HAP-1 (cell line): ENCODE measurements at regions not wholly inside any gene's neighbourhood (a gene's known extent, or its start where the extent isn't known, plus 50 kb on each side); places are given as distances from the start of the nearest gene placed in this dataset.
"Not testable (repeated sequence)": the region's sequence is repeated elsewhere in the genome, so short reads cannot be mapped to it uniquely, and the experiment has no call there.

Source experiments
- DNase-seq, 2 experiments: peaks; one replicate each; pipeline ENCODE4 v3.0.0-alpha.2; 2016 to 2020; ENCODE audit warnings: low spot score in 2 of 2
- H3K27me3 ChIP-seq: fragments of 250-450 bp; sonication (Bioruptor Pico); 2 replicates; pipeline ENCODE4 v1.5.1; 2020; ENCODE audit warnings: low read depth, mild to moderate bottlenecking, moderate library complexity
- H3K36me3 ChIP-seq: fragments of 250-450 bp; sonication (Bioruptor Pico); replicated peaks from 2 replicates; pipeline ENCODE4 v1.5.1; 2020; ENCODE audit warnings: mild to moderate bottlenecking
- H3K4me1 ChIP-seq: fragments of 250-450 bp; sonication (Bioruptor Pico); 2 replicates; pipeline ENCODE4 v1.5.1; 2020; ENCODE audit warnings: mild to moderate bottlenecking
- H3K4me3 ChIP-seq: fragments of 250-450 bp; sonication (Bioruptor Pico); 2 replicates; pipeline ENCODE4 v1.5.1; 2020; ENCODE audit warnings: mild to moderate bottlenecking, moderate library complexity
- H3K9me3 ChIP-seq: fragments of 250-450 bp; sonication (Bioruptor Pico); 2 replicates; pipeline ENCODE4 v1.5.1; 2020; ENCODE audit warnings: mild to moderate bottlenecking, moderate library complexity
- in situ Hi-C: fragments of 300-500 bp; cut with MboI; formaldehyde crosslinking; loops from 3 replicates; pipeline ENCODE4 v1.14.3; 2020; ENCODE audit warnings: low sequenced_read_pairs, inconsistent platforms, mixed read lengths

DNA sequence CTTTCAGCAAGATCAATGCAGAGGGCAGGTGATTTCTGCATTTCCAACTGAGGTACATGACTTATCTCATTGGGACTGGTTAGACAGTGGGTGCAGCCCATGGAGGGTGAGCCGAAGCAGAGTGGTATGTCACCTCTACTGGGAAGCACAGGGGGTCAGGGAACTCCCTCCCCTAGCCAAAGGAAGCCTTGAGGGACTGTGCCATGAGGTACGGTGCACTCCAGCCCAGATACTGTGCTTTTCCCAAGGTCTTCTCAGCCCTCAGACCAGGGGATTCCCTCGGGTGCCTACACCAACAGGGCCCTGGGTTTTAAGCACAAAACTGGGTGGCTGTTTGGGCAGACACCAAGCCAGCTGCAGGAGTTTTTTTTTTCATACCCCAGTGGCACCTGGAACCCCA lies 329.5 kb upstream of the TMEFF2 start:
- H3K4me1 ChIP-seq, DNase-seq, in situ Hi-C loops, H3K27me3 ChIP-seq, H3K9me3 ChIP-seq, H3K4me3 ChIP-seq, H3K36me3 ChIP-seq: not testable (repeated sequence)

DNA sequence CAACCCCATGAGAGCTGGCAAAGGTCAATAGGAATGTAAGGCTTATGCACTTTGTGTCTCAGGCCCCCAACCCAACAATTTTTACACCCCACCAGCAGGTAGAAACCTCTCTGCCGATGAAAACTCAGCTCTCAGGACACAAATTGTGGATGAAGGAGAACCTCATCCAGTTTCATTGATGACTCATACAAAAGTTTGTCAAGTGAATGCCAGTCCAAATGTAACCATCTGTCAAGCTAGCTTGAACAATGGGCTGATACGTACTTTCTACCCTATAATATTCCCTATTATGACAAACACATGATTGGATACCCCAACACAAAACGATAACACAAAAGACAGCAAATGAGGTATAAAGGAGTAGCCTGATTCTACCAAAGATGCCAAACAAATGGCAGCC lies 321.2 kb upstream of the TMEFF2 start:
- Histone ChIP-seq H3K36me3 (no peaks in the 10 kb centered on the region), H3K9me3 (no peaks in the 10 kb centered on the region; the same call in 1 of the 2 replicates), H3K27me3 (no peaks in the 10 kb centered on the region), H3K4me3 (no peak overlapping the region), H3K4me1 (no peaks in the 10 kb centered on the region)
- DNase-seq = no peak
- in situ Hi-C loops = no loop called here

DNA sequence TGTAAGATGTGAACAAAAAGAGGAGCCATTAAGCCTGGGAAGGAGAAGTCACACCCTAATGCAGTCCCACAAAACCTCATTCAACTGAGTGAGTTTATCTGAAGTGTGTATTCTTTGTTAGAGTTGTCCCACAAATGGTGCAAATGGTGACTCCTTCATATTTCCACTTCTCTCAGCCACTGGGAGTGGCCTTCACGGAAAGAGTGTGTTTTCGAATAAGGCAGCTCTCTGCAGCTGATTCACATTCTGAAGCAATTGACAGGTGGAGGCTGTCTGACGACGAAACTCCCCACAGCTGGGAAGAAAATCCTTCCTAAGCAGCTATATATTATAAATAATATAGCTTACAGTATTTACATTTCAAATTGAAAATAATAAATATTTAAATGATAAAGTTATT lies 318.8 kb upstream of the TMEFF2 start:
- Histone ChIP-seq H3K9me3 (no peaks in the 10 kb centered on the region; the same call in 1 of the 2 replicates), H3K4me3 (no peak overlapping the region), H3K36me3 (no peaks in the 10 kb centered on the region), H3K27me3 (no peaks in the 10 kb centered on the region), H3K4me1 (no peaks in the 10 kb centered on the region)
- DNase-seq = no peak
- in situ Hi-C loops = no loop called here

DNA sequence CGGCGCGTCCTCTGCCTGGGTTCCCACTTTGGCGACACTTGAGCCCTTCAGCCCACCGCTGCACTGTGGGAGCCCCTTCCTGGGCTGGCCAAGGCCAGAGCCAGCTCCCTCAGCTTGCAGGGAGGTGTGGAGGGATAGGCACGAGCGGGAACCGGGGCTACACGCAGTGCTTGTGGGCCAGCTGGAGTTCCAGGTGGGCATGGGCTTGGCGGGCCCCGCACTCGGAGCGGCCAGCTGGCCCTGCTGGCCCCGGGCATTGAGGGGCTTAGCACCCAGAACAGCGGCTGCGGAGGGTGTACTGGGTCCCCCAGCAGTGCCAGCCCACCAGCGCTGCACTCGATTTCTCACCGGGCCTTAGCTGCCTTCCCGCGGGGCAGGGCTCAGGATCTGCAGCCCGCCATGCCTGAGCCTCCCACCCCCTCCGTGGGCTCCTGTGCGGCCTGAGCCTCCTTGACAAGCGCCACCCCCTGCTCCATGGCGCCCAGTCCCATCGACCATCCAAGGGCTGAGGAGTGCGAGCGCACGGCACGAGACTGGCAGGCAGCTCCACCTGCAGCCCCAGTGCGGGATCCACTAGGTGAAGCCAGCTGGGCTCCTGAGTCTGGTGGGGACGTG lies 313.2 kb upstream of the TMEFF2 start:
- H3K27me3 ChIP-seq, H3K4me1 ChIP-seq, H3K36me3 ChIP-seq, in situ Hi-C loops, H3K9me3 ChIP-seq, H3K4me3 ChIP-seq, DNase-seq: not testable (repeated sequence)

DNA sequence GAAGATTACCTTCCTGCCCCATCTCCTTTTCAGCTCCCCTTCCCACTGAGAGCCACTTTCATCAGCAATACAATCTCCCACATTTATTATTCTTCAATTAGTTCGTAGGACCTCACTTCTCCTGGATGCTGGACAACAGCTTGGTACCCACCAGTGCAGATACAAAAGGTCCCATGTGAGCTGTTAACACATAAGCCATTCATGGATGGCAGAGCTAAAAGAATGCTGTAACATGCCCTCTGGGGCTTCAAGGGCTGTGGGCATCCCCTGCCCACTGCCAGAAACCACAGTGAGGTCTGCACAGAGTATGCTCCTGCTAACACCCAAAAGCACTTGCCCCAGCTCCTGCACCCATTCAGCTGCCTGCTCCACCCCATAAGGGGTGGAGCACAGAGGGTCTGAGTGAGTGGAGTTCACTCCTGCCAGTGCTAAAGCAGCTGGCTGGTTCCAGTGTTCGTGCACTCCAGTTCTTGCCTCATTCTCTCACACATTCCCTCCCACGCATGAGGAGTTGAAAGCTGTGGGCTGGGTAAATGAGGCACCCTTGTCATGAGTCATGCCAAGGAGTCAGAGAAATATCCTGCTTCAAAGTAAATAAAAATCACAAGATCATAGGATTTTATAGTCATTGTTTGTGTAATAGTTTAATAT lies 305.9 kb upstream of the TMEFF2 start:
- no peaks in the 10 kb centered on the region for H3K27me3 ChIP-seq
- in situ Hi-C loops = no loop called here
- 0 out of 2 replicates have a peak, but pooled peaks cover 2% of the 10 kb centered on the region for H3K4me1 ChIP-seq
- H3K4me3 ChIP-seq = no peak overlapping the region
- no peaks in the 10 kb centered on the region for H3K9me3 ChIP-seq
- no peak for DNase-seq
- H3K36me3 ChIP-seq = no peaks in the 10 kb centered on the region

DNA sequence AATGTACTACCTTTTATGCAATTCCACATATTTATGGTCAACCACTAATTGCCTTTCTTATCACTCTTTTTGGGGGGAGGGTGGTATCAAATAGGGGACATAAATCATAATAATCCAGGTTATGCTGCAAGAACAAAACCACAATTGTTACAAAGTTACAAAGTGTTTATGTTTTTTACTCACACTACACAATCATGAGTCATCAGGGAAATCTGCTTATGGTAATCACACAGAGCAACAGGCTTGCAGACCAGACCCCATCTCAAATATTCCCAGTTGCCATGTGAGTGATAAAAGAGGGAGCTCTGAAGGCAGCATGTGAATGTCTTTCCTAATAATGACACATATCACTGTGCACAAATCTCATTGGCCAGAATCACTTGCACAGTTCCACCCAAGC lies 304.7 kb upstream of the TMEFF2 start:
- no peak overlapping the region for H3K4me3 ChIP-seq
- H3K9me3 ChIP-seq = no peaks in the 10 kb centered on the region

DNA sequence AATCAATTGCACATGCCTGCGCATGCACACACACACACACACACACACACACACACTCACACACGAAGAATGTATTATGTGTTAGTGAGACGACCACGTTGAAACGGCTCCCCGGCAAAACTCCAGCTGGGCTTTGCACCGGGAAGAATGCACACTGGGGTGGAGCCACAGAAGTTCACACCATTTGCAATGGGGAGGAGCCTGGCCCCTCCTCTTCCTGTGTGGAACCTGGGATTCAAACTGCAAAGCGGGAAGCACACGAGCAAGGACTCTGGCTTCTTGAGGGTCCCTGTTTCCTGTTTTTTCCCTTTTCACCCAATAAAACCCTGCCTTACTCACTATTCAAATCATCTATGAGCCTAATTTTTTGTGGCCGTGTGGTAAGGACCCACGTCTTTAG lies 304.0 kb upstream of the TMEFF2 start:
- Histone ChIP-seq H3K4me3 (no peak overlapping the region), H3K9me3 (no peaks in the 10 kb centered on the region), H3K4me1 (no peaks in the 10 kb centered on the region), H3K36me3 (no peaks in the 10 kb centered on the region), H3K27me3 (no peaks in the 10 kb centered on the region)
- in situ Hi-C loops = no loop called here
- DNase-seq = no peak

More for the DNA sequence above, 304.7 kb upstream of the TMEFF2 start:
- in situ Hi-C loops = no loop called here
- no peak for DNase-seq
- Histone ChIP-seq H3K4me1 (no peaks in the 10 kb centered on the region), H3K27me3 (no peaks in the 10 kb centered on the region), H3K36me3 (no peaks in the 10 kb centered on the region)

DNA sequence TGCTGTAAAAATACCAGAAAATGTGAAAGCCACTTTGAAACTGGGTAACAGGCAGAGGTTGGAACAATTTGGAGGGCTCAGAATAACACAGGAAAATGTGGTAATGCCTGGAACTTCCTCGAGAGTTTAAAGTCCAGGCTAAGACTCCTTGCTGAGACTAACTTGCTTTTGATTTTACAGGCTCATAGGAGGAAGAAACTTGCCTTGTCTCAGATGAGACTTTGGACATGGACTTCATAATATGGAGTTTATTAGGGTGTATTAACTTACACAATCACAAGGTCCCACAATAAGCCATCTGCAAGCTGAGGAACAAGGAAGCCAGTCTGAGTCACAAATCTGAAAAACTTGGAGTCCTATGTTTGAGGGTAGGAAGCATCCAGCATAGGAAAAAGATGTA lies 293.4 kb upstream of the TMEFF2 start:
- H3K4me3 ChIP-seq, in situ Hi-C loops, H3K36me3 ChIP-seq, H3K4me1 ChIP-seq, H3K27me3 ChIP-seq, H3K9me3 ChIP-seq, DNase-seq: not testable (repeated sequence)

DNA sequence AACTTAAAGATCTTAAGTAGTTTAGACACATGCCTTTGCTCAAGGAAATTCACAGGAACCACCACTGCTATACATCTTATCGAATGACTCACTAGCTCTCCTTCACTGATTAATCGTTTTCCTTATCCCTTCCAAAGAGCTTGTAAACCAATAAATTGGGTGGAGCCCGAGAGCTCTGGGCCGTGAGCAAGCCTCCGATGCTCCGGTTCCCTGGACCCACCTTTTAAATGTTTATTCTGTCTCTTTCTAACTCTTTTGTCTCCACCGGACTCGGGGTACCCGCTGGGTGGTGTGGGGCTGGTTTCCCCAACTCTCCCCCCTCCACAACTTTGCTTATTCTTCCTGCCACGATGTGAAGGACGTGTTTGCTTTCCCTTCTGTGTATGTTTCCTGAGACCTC lies 292.9 kb upstream of the TMEFF2 start:
- Histone ChIP-seq H3K9me3 (0 out of 2 replicates have a peak, but pooled peaks cover 3% of the 10 kb centered on the region), H3K4me3 (no peak overlapping the region), H3K4me1 (no peaks in the 10 kb centered on the region), H3K27me3 (no peaks in the 10 kb centered on the region), H3K36me3 (no peaks in the 10 kb centered on the region)
- in situ Hi-C loops = no loop called here
- DNase-seq = no peak

DNA sequence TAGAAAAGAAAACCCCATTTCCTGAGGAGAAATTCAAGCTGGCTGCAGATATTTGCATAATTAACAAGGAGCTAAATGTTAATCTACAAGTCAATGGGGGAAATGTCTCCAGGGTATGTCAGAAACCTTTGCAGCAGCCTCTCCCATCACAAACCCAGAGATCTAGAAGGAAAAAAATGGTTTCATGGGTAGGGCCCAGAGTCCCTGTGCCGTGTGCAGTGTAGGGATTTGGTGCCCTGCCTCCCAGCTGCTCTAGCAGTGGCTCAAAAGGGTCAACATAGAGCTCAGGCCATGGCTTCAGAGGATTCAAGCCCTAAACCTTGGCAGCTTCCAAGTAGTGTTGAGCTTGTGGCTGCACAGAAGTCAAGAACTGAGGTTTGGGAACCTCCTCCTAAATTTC lies 290.2 kb upstream of the TMEFF2 start:
- Histone ChIP-seq H3K36me3 (no peaks in the 10 kb centered on the region), H3K4me1 (no peaks in the 10 kb centered on the region; the same call in 1 of the 2 replicates), H3K27me3 (no peaks in the 10 kb centered on the region), H3K4me3 (no peak overlapping the region), H3K9me3 (0 out of 2 replicates have a peak, but pooled peaks cover 3% of the 10 kb centered on the region)
- DNase-seq = no peak
- in situ Hi-C loops = no loop called here

DNA sequence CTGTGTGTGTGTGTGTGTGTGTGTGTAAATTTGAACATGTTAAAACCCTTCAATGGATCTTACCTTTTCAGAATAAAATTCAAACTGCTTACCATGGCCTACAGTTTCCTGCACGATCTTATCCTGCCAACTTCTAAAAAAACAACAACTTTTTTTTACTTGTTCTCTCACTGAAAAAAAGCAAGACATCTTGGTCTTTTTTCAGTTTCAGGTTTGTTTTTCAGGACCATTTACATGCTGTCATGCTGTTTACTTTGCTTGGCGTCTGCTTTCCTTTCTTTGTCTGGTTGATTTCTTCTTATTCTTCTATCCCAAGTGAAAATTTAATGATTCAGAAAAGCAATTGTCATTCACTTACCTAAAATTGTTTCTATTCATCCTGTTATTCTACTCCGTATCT lies 286.3 kb upstream of the TMEFF2 start:
- no peak for DNase-seq
- no peaks in the 10 kb centered on the region for H3K9me3 ChIP-seq
- in situ Hi-C loops = no loop called here
- no peak overlapping the region for H3K4me3 ChIP-seq
- no peaks in the 10 kb centered on the region for H3K27me3 ChIP-seq
- H3K4me1 ChIP-seq = no peaks in the 10 kb centered on the region; the same call in 1 of the 2 replicates
- H3K36me3 ChIP-seq = no peaks in the 10 kb centered on the region

DNA sequence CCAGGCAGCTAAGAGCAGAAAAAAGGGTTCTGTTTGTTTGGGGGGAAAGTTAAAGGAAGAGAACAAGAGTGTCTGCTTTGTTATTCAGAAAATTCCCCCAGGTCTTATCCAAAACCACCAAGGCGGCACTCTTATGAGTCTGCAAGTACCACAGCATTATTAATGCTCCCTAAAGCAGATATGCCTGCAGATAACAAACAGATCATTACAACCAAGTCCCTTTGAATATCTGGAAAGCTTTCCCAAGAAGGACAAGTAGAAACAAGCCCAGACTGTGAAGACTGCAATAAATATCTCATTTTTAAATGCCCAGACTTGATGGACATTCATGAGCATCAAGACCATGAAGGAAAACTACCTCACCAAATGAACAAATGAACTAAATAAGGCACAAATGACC lies 278.6 kb upstream of the TMEFF2 start:
- no peak overlapping the region for H3K4me3 ChIP-seq
- no peaks in the 10 kb centered on the region for H3K27me3 ChIP-seq
- no peak for DNase-seq
- H3K9me3 ChIP-seq = no peaks in the 10 kb centered on the region
- H3K4me1 ChIP-seq = no peaks in the 10 kb centered on the region
- in situ Hi-C loops = no loop called here
- no peaks in the 10 kb centered on the region for H3K36me3 ChIP-seq

DNA sequence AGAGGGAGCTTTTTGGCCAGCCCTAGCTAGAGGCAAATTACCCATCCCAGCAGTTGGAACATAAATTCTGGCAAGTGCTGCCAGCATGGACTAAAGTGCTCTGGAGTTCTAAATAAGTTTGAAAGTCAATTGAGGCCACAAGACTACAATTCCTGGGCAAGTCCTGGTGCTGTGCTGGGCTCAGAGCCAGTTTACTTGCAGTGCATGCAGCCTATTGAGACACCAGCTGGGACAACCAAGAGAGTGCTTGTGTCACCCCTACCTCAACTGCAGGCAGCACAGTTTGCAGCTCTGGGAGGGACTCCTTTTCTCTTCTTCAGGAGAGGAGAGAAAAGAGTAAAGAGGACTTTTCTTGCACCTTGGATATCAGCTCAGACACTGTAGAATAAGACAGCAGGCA lies 277.2 kb upstream of the TMEFF2 start:
- no peaks in the 10 kb centered on the region for H3K4me1 ChIP-seq
- H3K36me3 ChIP-seq = no peaks in the 10 kb centered on the region
- H3K4me3 ChIP-seq = no peak overlapping the region
- DNase-seq = no peak
- no peaks in the 10 kb centered on the region for H3K9me3 ChIP-seq
- no peaks in the 10 kb centered on the region for H3K27me3 ChIP-seq
- in situ Hi-C loops = no loop called here

DNA sequence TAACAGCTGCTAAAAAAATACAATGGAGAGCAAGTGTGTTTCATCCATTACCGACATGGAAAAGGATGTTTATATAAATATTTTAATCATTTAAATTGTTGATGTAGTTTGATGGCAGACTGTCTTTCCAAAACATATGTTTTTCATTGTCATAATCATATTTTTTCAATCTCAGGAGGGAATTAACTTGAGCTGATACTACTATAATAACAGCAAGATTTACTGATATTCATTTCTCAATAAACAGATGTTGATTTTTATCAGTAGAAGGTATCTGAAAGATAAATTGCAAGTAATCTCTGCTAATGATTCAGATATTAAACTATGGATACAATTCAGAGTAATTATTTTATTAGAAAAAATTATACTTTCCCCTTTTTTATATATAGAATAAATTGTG lies 274.9 kb upstream of the TMEFF2 start:
- in situ Hi-C loops = no loop called here
- no peaks in the 10 kb centered on the region for H3K4me1 ChIP-seq
- no peaks in the 10 kb centered on the region for H3K36me3 ChIP-seq
- H3K4me3 ChIP-seq = no peak overlapping the region
- DNase-seq = no peak
- H3K27me3 ChIP-seq = no peaks in the 10 kb centered on the region
- no peaks in the 10 kb centered on the region for H3K9me3 ChIP-seq
